HFFc6 (cell line): ENCODE measurements at regions not wholly inside any gene's neighbourhood (a gene's known extent, or its start where the extent isn't known, plus 50 kb on each side); places are given as distances from the start of the nearest gene placed in this dataset.

ENCODE experiments used
- DNase-seq: peaks from one replicate; pipeline ENCODE4 v3.0.0-alpha.2; 2018
- H3K27ac Mint-ChIP-seq: 2 replicates; pipeline ENCODE4 v1.8.0; 2020; ENCODE audit warnings: mild to moderate bottlenecking, mixed read lengths
- H3K27me3 Mint-ChIP-seq: 2 replicates; pipeline ENCODE4 v1.8.0; 2021; ENCODE audit warnings: mild to moderate bottlenecking, moderate library complexity, mixed read lengths; ENCODE audit not compliant: insufficient read depth
- H3K36me3 Mint-ChIP-seq: 2 replicates; pipeline ENCODE4 v1.8.0; 2021; ENCODE audit warnings: low read depth, mixed read lengths
- H3K4me1 Mint-ChIP-seq: 2 replicates; pipeline ENCODE4 v1.8.0; 2020; ENCODE audit warnings: low read depth, mixed read lengths
- H3K4me3 Mint-ChIP-seq: 2 replicates; pipeline ENCODE4 v1.8.0; 2020; ENCODE audit warnings: mild to moderate bottlenecking, moderate library complexity, mixed read lengths
- H3K9me3 Mint-ChIP-seq: 2 replicates; pipeline ENCODE4 v1.8.0; 2020; ENCODE audit warnings: mild to moderate bottlenecking, mixed read lengths
- TF ChIP-seq, protein P1 (sequence below): fragments of 200-600 bp; sonication (generic); IDR thresholded peaks from 2 replicates; pipeline ENCODE4 v1.5.0; 2021; ENCODE audit warnings: antibody characterized with exemption, mild to moderate bottlenecking

DNA sequence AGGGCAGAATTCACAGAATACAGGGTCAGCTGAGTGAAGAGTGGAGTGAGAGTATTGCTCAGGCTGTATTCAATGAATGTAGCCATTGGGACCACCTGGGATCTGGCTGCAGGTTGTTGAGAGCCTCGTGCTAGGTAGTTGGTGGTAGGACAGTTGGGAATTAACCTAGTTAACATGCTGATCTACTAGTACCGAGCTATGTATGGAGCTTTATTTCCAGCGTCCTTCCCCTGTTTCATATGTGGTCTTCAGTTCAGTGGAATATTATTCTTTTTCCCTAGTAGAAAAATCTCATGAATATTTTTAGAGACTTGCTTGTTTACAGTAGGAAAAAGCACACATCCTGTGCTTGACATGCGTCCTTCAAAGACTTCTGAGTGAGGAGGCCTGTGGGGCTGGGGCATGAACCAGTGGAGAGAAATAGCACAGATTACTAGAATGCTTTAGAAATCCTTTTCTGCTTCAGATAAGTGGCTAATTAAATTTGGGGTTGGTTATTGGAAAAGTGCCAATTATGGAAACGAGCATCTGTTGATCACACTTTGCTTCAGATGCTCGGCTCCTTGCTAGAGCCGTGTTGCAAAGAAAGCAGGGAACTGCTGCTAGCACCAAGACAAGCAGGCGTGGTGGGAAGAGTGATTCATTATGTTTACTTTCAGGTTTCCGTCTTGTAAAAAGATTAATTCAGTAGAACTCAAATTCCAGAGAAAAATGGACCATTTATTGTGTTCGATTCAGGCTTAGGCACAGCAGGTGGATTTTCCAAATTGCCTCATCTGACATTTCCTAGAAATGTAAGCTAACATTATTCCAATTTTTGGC lies 53.6 kb downstream of the ARF6 start:
- DNase-seq: peak; percentile 64
- Mint-ChIP-seq H3K9me3 (no peaks in the 10 kb centered on the region), H3K36me3 (no peaks in the 10 kb centered on the region), H3K4me1 (peaks cover 52% of the 10 kb centered on the region), H3K27ac (peak overlapping the region; percentile 49), H3K4me3 (peak overlapping the region; percentile 65), H3K27me3 (peaks cover 2% of the 10 kb centered on the region; the same call in 1 of the 2 replicates)
- TF ChIP-seq, protein P1, sequence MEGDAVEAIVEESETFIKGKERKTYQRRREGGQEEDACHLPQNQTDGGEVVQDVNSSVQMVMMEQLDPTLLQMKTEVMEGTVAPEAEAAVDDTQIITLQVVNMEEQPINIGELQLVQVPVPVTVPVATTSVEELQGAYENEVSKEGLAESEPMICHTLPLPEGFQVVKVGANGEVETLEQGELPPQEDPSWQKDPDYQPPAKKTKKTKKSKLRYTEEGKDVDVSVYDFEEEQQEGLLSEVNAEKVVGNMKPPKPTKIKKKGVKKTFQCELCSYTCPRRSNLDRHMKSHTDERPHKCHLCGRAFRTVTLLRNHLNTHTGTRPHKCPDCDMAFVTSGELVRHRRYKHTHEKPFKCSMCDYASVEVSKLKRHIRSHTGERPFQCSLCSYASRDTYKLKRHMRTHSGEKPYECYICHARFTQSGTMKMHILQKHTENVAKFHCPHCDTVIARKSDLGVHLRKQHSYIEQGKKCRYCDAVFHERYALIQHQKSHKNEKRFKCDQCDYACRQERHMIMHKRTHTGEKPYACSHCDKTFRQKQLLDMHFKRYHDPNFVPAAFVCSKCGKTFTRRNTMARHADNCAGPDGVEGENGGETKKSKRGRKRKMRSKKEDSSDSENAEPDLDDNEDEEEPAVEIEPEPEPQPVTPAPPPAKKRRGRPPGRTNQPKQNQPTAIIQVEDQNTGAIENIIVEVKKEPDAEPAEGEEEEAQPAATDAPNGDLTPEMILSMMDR: no peak

DNA sequence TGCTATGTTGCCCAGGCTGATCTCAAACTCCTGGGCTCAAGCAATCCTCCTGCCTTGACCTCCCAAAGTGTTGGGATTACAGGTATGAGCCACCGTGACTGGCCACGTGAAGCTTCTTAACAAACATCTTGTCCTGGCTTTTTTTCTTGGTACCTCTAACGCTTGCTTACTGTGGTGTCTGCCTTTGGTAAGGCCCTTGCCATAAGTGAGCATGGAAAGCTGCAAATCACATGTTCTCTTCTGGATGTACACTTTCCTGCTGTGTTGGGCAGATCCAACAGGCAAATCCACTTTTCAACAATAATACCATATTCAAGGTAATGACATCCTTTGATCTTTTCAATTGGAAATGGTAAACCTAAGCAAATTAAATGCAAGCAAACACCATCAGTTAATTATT lies 54.6 kb downstream of the ARF6 start:
- H3K27me3 Mint-ChIP-seq: peaks cover 2% of the 10 kb centered on the region; the same call in 1 of the 2 replicates
- DNase-seq: no peak
- peaks cover 61% of the 10 kb centered on the region for H3K4me1 Mint-ChIP-seq
- TF ChIP-seq, protein P1: no peak
- no peaks in the 10 kb centered on the region for H3K9me3 Mint-ChIP-seq
- H3K36me3 Mint-ChIP-seq: no peaks in the 10 kb centered on the region
- no peak overlapping the region for H3K27ac Mint-ChIP-seq
- no peak overlapping the region for H3K4me3 Mint-ChIP-seq

DNA sequence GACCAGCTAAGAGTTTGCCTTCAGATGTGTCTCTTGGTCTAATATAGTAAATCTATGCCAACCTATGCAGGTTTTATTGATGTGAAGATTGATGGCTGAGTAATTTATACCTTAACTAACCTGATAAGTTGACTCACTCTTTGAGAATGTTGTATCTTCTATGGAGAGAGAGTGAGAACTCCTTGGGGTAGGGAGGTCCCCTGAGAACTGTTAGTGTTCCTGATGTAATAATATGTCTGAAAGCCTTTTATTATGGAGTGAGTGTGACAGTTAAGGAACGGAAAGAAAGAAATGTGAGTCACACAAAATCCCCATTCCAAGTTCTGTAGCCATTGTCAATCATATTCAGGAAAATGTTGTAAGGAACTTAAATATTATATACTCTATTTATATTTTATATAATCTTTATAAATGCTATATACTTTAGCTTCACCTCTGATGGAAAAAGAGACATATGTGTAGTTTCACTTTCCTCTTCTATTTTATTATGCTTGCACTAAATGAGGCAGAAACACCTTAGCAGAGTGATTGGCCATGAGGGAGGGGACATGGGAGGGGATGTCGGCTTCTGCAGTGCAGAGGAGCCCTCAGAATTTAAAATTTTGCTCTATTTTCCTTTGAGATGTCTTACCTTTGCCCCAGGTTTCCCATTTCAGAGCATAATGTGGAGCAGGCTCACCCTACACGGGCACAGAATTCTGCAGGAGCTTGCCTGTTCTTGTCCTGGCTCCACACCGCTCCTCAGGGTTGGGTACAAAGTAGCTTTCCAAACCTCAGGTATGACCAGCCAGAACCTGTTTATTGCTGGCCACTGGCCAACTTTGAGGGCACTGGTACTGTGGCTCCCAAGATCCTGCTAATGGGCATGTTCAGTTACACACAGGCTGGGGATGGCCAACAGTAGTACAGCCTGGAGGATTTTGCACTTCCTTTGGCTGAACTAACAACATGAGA lies 57.7 kb downstream of the ARF6 start:
- Mint-ChIP-seq H3K4me1 (peaks cover 86% of the 10 kb centered on the region), H3K9me3 (no peaks in the 10 kb centered on the region), H3K4me3 (no peak overlapping the region), H3K36me3 (no peaks in the 10 kb centered on the region), H3K27ac (no peak overlapping the region), H3K27me3 (peaks cover 2% of the 10 kb centered on the region; the same call in 1 of the 2 replicates)
- TF ChIP-seq, protein P1: no peak
- DNase-seq: no peak

DNA sequence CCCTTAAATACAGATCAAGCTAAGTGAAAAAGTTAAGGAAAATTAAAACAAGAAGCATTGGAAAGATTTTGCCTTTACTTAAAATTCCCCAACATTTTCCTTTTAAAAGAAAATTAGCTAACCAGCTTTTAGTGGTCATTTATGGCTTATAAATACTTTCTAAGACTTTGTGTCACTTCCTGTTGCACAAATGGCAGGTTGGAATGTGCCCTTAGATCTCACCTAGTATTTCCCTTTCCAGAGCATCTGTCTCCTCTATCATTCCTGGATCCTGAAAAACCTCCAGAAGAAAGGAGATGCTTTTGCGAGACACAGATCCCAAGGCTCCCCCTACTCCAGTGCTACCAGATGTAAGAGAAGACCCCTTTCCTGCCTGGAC lies 58.3 kb downstream of the ARF6 start:
- no peak overlapping the region for H3K27ac Mint-ChIP-seq
- no peaks in the 10 kb centered on the region for H3K36me3 Mint-ChIP-seq
- H3K27me3 Mint-ChIP-seq: peaks cover 2% of the 10 kb centered on the region; the same call in 1 of the 2 replicates
- H3K4me3 Mint-ChIP-seq: no peak overlapping the region
- no peaks in the 10 kb centered on the region for H3K9me3 Mint-ChIP-seq
- DNase-seq: no peak
- TF ChIP-seq, protein P1: no peak
- peaks cover 81% of the 10 kb centered on the region for H3K4me1 Mint-ChIP-seq

DNA sequence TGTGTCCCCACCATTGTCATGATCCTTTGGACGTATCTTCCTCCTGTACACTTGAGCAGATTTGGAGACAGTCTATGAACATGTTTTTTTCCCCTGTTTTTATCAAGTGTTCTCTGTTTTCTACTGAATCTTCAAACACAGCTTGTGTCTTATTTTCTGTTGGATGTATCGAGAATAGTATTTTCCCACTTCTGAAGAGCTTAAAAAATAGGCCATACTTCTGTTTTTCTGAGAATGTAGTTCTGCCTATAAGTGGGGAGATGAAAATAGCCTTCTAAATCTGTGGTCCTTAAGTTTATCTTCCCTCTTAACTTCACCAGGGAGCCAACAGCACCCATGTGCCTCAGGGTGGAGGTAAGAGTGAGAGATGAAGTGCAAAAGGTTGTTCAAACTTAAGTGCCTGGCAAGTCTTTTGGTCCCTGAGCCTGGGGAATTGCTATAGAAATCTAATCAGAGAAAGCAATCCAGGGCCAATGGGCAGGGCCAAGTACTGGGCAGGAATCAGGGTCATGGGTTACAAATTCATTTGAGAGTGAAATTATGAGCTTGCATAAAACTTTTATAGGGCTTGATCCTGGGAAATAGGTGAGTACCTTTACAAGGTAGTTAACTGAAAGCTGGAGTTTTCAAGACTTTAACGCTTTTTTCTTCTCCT lies 58.9 kb downstream of the ARF6 start:
- Mint-ChIP-seq H3K27ac (no peak overlapping the region), H3K27me3 (peaks cover 2% of the 10 kb centered on the region; the same call in 1 of the 2 replicates), H3K36me3 (no peaks in the 10 kb centered on the region), H3K4me3 (no peak overlapping the region), H3K4me1 (peaks cover 75% of the 10 kb centered on the region), H3K9me3 (no peaks in the 10 kb centered on the region)
- DNase-seq: no peak
- TF ChIP-seq, protein P1: no peak
